Neural progenitor cell (in vitro differentiated cells): ENCODE measurements at regions not wholly inside any gene's neighbourhood (a gene's known extent, or its start where the extent isn't known, plus 50 kb on each side); places are given as distances from the start of the nearest gene placed in this dataset.

Experiments used
- CTCF ChIP-seq: fragments of 200-600 bp; sonication (generic); IDR thresholded peaks from 2 replicates; pipeline ENCODE4 v1.5.1; 2017; ENCODE audit warnings: antibody characterized with exemption, mild to moderate bottlenecking
- EZH2 ChIP-seq: fragments of 200-600 bp; sonication (generic); IDR thresholded peaks from 2 replicates; pipeline ENCODE4 v1.6.1; 2017; ENCODE audit warnings: antibody characterized with exemption, mild to moderate bottlenecking, moderate library complexity

DNA sequence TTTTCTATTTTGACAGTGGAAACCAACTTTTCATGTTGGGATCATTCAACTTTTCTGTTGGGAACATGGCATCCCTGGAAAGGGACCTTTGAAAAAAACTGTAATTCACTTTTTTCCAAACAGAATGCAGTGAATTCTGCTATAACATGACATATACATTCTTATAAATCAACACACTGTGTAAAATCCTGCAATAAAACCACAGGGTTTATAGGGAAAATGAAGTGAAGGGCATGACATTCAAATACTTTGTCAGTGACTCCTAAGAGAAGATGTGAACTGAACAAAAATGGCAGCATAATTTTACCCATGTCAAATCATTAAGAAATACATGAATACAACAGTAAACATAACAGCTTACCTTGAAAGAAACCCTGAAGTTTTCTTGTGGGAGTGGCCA lies 264.5 kb upstream of the ANKRD50 start:
- TF ChIP-seq CTCF (no peak), EZH2 (no peak)
